Activated T-helper 2 cell treated with anti-CD3 and anti-CD28 coated beads, Interferon-gamma antibody, Interleukin-2, Interleukin-4, amounts not matched to agents 10 μg/mL and 5 μg/mL and 100 μg/mL, durations not matched to agents 14 hours and 24 hours and 36 hours (primary cell): ENCODE measurements at regions not wholly inside any gene's neighbourhood (a gene's known extent, or its start where the extent isn't known, plus 50 kb on each side); places are given as distances from the start of the nearest gene placed in this dataset.
"Not testable (repeated sequence)": the region's sequence is repeated elsewhere in the genome, so short reads cannot be mapped to it uniquely, and the experiment has no call there.

Experiments
- DNase-seq: peaks from one replicate; pipeline ENCODE4 v3.0.0; 2021; ENCODE audit warnings: low spot score
- H3K27ac Mint-ChIP-seq: one replicate; pipeline ENCODE4 v1.8.0; 2021; ENCODE audit warnings: mixed read lengths
- H3K27me3 Mint-ChIP-seq: one replicate; pipeline ENCODE4 v1.8.0; 2021; ENCODE audit warnings: low read depth, mixed read lengths
- H3K36me3 Mint-ChIP-seq: one replicate; pipeline ENCODE4 v1.8.0; 2021; ENCODE audit warnings: low read depth, mixed read lengths
- H3K4me1 Mint-ChIP-seq: one replicate; pipeline ENCODE4 v1.8.0; 2021; ENCODE audit warnings: low read depth, mixed read lengths
- H3K4me3 Mint-ChIP-seq: one replicate; pipeline ENCODE4 v1.8.0; 2021; ENCODE audit warnings: low read depth, mild to moderate bottlenecking, moderate library complexity, mixed read lengths
- H3K9me3 Mint-ChIP-seq: one replicate; pipeline ENCODE4 v1.8.0; 2021; ENCODE audit warnings: mixed read lengths
- intact Hi-C: fragments of 100-400 bp; cut with micrococcal nuclease; formaldehyde crosslinking; loops from one replicate; pipeline ENCODE4 v1.15.1; 2023

DNA sequence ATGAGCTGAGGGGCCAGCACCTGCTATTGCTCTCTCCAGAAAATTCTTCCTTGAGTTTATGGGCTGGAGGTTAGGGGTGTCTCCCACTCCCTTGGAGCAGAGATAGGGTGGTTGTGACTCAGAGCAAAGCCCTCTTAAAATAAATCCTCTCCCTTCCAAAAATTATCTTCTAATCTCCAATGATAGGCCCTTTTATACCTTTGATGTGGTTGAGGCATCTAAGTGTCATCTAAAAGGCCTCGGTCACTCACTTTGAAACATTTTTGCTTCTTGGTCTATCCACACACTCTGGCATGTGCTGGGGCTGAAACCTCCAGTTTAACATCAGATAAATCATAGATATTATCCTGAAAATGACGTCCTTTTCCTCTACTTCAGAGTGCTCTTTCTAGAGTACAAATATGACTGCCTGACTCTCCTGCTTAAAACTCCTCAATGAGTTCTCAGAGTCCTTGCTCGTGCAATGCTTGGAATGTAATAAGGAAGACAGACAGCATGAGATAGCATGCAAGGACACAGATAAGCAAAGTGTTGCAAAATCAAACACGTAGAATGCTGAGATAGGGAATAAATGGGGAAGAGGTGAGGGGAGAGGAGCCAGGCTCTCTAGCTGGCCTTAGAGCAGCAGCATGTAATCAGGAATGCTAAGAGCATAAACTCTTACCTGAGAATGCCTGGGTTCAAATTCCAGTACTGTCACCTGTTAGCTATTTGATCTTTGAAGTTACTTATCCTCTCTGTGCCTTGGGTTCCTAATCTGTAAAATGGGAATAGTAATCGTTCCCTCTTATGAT is 374.1 kb upstream of the CITED2 start:
- Mint-ChIP-seq H3K9me3 (no peaks in the 10 kb centered on the region), H3K4me3 (no peak overlapping the region)
- intact Hi-C loops = no loop called here

DNA sequence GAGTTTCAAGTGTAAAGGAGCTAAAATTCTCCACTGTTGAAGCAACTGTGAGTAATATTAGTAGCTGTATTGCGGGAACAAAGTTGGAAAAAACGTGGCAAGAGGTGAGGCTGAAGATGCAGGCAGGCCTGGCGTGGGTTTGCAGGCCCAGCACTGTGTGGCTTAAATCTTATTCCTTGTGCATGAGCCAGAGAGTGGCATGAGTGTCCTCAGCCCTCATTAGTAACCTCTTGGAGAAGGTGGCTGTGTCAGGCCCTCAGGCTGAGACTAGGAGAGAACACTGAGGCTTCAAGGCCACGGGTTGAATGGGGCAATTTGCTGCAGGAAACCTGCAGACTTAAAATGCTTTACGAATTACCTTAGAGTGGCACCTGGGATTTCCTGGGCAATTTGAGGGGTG is 372.7 kb upstream of the CITED2 start:
- intact Hi-C loops = no loop called here
- no peaks in the 10 kb centered on the region for H3K9me3 Mint-ChIP-seq

More for the DNA sequence above, 374.1 kb upstream of the CITED2 start:
- Mint-ChIP-seq H3K27me3 (peaks cover 6% of the 10 kb centered on the region), H3K27ac (no peak overlapping the region), H3K36me3 (no peaks in the 10 kb centered on the region), H3K4me1 (no peaks in the 10 kb centered on the region)
- no peak for DNase-seq

DNA sequence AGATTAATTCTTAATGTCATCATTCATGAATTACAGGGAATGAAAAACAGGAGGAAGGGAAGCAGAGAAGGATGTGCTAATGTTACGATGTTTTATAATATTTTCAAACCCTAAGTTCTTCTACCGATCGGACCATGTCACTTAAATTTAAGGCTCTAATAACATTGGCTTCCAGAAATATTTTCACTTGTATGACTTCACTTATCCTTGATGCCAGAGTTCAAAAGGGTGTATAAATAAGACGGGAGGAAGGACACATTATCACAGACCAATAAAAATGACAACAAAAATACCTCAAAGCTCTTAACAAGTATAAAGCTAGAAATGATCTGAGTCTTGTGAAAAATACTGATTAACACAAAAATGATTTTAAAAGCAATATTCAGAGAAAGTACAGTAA is 370.4 kb upstream of the CITED2 start:
- Mint-ChIP-seq H3K36me3 (no peaks in the 10 kb centered on the region), H3K4me3 (no peak overlapping the region), H3K9me3 (no peaks in the 10 kb centered on the region), H3K27me3 (peaks cover 12% of the 10 kb centered on the region), H3K4me1 (no peaks in the 10 kb centered on the region), H3K27ac (no peak overlapping the region)
- intact Hi-C loops = no loop called here
- DNase-seq = no peak

More for the DNA sequence above, 372.7 kb upstream of the CITED2 start:
- no peak overlapping the region for H3K4me3 Mint-ChIP-seq
- no peaks in the 10 kb centered on the region for H3K36me3 Mint-ChIP-seq
- H3K4me1 Mint-ChIP-seq = no peaks in the 10 kb centered on the region
- no peak for DNase-seq
- H3K27ac Mint-ChIP-seq = no peak overlapping the region
- peaks cover 9% of the 10 kb centered on the region for H3K27me3 Mint-ChIP-seq

DNA sequence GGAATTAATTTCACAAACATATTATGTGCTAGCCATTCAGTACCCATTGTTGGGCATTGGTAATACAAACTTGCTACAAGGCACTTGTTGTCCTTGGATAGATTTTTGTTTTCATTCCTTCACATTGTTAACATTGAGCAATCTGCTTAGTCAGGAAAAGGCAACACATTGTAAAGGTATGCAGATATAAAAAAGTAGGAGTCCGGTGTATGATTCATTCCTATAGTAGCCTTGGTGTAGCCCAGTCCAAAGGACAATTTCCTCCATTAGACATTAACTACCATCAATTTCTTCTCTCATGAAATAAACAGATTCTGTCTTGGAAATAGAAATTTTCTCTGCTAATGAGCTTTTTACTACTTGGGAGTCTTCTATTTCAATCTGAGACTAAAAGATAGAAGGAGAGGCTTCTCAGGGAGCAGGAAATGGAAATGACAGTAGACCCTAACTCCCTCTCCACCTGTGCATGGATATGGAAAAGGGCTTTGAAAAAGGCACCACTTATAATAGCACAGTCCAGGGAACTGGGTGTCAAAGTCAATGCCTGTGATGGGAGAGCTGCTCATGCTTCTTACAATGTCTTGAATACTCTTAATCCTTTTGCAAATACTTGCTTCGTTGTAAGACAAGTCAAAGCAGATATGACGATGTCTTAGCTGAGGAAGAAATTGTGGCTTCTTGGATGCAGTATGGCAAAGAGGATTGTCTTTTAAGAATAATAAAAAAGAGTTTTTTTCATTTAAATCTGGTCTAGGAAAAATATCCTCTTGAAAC is 369.4 kb upstream of the CITED2 start:
- intact Hi-C loops = no loop called here
- Mint-ChIP-seq H3K36me3 (no peaks in the 10 kb centered on the region), H3K4me3 (no peak overlapping the region), H3K27me3 (peaks cover 12% of the 10 kb centered on the region), H3K4me1 (no peaks in the 10 kb centered on the region), H3K9me3 (no peaks in the 10 kb centered on the region), H3K27ac (no peak overlapping the region)
- no peak for DNase-seq

DNA sequence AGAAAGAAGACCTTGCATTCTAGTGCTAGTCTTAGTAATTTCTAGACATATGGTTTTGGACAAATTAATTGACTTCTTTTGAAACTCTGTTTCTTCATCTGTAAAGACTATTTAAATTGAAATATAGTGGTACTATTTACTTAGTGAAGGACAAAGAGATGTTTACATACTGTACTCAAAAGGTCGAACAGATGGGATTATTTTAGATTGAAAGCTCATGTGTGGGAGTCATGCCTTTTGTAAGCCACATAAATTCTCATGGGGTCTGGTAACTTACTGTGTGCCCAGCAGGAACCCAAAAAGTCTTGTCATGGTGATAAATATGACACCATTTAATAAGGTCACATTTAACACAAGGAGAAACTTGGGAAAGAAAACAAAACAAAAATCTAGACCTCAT is 368.2 kb upstream of the CITED2 start:
- no peak overlapping the region for H3K27ac Mint-ChIP-seq
- intact Hi-C loops = no loop called here
- peaks cover 12% of the 10 kb centered on the region for H3K27me3 Mint-ChIP-seq
- H3K9me3 Mint-ChIP-seq = no peaks in the 10 kb centered on the region
- DNase-seq = no peak
- H3K4me3 Mint-ChIP-seq = no peak overlapping the region
- H3K4me1 Mint-ChIP-seq = no peaks in the 10 kb centered on the region
- H3K36me3 Mint-ChIP-seq = no peaks in the 10 kb centered on the region

DNA sequence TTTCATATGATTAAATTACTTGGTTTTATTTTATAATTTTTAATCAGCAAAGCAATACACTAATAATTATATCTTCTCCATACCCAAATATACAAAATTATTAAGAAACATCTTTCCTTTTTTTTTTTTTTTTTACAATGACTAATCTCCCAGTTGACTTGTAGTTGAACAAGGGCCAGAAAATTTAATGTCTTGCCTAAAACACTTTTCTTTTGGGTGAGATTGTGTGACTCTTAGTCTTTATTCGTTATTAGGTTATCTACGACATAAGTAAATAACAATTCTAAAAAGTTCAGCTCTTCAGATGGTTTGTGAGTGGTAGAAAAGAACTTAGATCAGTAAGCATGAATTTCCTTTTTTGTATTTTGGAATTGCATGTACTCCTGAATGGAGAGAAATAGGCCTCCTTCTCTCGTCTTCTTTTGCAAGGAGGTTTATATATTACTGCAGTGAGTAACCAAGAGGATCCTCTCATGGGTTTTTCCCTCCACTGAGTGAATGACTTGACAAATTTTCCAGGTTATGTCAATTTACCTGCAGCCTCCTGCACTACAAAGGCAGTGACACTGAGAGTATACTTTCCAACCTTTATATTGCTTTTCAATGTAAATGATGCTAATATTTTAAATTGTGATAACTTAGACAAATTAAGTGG is 364.5 kb upstream of the CITED2 start:
- Mint-ChIP-seq H3K27me3 (peaks cover 5% of the 10 kb centered on the region), H3K9me3 (no peaks in the 10 kb centered on the region), H3K4me3 (no peak overlapping the region), H3K36me3 (no peaks in the 10 kb centered on the region), H3K4me1 (no peaks in the 10 kb centered on the region), H3K27ac (no peak overlapping the region)
- intact Hi-C loops = no loop called here
- DNase-seq = no peak

DNA sequence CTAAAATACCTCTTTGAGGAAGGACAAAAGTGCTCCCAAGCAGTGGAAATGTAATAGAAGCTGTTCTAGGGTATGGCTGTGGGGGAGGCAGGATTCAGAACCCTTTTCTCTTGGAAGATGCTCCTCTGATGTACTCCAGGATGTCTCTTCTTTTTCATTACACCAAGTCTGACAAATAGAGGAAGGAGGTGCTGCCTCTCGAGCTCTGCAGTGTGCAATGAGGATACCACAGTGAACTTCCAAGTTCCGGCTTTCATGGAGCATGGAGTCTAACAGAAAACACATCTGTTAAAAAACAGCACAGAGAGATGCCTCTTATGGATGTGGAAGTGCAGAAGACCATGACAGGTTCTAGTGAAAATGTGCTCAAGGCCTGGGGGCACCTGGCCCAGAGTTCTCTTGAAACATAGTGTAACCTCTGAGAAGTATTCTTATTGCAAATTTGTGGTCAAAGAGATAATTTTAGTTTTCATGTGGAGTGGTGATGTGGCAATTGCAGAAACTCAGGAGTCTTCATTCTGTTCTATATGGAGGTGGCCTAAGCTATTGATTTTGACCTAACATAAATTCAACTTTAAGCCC is 362.0 kb upstream of the CITED2 start:
- Mint-ChIP-seq H3K36me3 (no peaks in the 10 kb centered on the region), H3K4me1 (no peaks in the 10 kb centered on the region), H3K9me3 (no peaks in the 10 kb centered on the region), H3K27me3 (peaks cover 2% of the 10 kb centered on the region), H3K27ac (no peak overlapping the region), H3K4me3 (no peak overlapping the region)
- intact Hi-C loops = no loop called here
- DNase-seq = no peak

DNA sequence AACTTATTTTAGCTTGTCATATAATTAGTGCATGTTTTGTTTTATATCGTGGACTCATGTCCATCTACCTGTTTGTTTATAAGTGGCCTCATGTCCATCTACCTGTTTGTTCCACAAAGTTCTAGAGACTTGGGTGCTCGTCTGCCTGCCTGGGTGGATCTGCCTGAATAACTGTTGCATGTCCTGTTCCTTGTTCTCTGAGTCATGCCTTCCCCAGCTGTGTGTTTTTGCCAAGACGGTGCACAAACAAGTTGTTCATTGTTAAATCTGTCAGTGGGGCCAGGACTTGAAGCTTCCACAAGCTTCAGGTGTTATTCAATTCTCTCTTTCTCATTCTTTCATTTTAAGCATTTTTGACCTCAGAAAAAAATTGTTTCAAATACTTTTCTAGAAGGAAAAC is 358.0 kb upstream of the CITED2 start:
- no peak overlapping the region for H3K27ac Mint-ChIP-seq
- peaks cover 1% of the 10 kb centered on the region for H3K4me1 Mint-ChIP-seq
- no peak for DNase-seq
- H3K27me3 Mint-ChIP-seq = no peaks in the 10 kb centered on the region
- no peaks in the 10 kb centered on the region for H3K9me3 Mint-ChIP-seq
- H3K4me3 Mint-ChIP-seq = no peak overlapping the region
- intact Hi-C loops = no loop called here
- no peaks in the 10 kb centered on the region for H3K36me3 Mint-ChIP-seq

DNA sequence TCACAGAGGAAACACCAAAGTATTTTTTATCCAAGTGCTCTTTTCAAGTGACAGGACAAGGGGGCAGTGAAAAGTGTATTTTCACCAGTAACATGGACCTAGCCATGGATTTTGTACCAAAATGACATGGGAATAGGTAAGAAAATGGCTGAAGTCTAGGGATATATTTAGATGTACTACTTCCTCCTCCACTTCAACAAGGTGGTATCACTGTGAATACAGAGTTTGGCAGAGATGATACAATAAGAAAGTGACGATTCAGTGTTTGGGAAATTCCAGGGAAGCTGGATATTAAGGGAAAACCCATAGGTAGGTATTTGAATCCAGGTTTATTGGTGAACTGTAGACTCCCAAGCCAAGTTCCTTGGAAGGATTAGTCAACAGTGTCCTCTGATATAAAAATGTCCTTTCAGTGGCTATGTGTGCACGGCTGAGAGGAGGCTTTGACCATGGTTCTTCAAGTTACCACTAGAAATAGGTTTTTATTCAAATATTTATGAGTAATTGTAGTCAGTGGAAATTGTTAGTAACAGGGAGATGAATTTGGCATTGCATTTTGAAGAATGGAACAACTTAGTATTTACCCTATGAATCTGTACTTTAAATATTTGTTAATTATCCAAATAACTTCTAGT is 356.0 kb upstream of the CITED2 start:
- intact Hi-C loops = no loop called here

DNA sequence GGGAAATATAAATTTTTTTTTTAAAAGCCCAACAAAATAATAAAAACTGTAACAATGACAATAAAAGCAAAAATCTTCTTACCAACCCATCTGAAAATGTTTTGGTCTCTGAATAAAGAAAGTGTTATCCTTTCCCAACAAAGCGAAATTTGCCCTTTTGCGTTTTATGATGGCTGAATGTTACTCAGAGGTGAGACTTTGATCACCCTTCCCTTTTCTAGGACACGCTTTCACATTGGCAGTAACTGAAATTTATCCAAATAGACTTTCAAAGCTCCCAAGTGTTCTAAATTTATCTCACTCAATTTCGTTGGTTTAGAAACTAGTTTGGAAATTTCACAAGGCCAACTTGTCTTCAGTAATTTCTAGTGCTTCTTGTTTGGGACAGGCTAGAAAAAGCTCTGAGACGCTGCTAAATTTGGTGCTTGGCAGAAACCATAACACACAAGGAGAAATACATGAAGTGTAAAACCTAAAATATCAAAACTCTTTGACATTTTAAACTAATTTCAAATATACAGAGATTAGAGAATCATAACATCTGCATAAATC is 354.5 kb upstream of the CITED2 start:
- Mint-ChIP-seq H3K4me1 (peaks cover 1% of the 10 kb centered on the region), H3K9me3 (no peaks in the 10 kb centered on the region), H3K27me3 (no peaks in the 10 kb centered on the region), H3K27ac (no peak overlapping the region), H3K4me3 (no peak overlapping the region), H3K36me3 (no peaks in the 10 kb centered on the region)
- DNase-seq = no peak
- intact Hi-C loops = no loop called here

More for the DNA sequence above, 356.0 kb upstream of the CITED2 start:
- no peaks in the 10 kb centered on the region for H3K27me3 Mint-ChIP-seq
- no peak overlapping the region for H3K4me3 Mint-ChIP-seq
- DNase-seq = no peak
- no peak overlapping the region for H3K27ac Mint-ChIP-seq
- H3K36me3 Mint-ChIP-seq = no peaks in the 10 kb centered on the region
- no peaks in the 10 kb centered on the region for H3K9me3 Mint-ChIP-seq
- H3K4me1 Mint-ChIP-seq = peaks cover 1% of the 10 kb centered on the region

DNA sequence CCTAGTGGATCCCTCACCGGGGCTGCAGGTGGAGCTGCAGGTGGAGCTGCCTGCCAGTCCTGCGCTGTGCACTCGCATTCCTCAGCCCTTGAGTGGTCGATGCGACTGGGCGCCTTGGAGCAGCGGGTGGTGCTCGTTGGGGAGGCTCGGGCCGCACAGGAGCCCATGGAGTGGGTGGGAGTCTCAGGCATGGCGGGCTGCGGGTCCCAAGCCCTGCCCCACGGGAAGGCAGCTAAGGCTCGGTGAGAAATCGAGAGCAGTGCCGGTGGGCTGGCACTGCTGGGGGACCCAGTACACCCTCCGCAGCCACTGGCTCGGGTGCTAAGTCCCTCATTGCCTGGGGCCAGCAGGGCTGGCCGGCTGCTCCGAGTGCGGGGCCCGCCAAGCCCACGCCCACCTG is 351.8 kb upstream of the CITED2 start:
- intact Hi-C loops, DNase-seq: not testable (repeated sequence)

DNA sequence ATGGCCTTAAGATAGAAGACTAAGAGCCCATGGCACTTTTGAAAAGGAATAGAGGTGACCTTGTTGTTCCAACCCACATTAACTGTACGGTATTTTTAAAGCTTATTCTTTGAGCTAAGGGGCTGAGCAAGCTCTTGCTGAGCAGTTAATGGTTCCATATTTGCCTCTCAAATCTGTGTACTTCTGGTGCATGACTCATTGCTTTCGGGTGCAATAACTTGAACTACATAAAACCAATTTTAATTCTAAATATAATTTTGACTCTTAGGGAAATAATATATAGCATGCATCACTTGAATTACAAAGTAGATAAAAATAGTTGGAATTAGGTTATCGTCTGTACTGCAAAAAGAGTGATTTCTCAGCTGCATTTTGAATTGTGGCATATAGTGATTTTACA is 348.1 kb upstream of the CITED2 start:
- no peak for DNase-seq
- intact Hi-C loops = no loop called here
- Mint-ChIP-seq H3K36me3 (no peaks in the 10 kb centered on the region), H3K27me3 (no peaks in the 10 kb centered on the region), H3K4me3 (no peak overlapping the region), H3K27ac (no peak overlapping the region), H3K9me3 (no peaks in the 10 kb centered on the region), H3K4me1 (no peaks in the 10 kb centered on the region)

More for the DNA sequence above, 351.8 kb upstream of the CITED2 start:
- H3K27me3 Mint-ChIP-seq, H3K36me3 Mint-ChIP-seq, H3K4me3 Mint-ChIP-seq, H3K27ac Mint-ChIP-seq, H3K9me3 Mint-ChIP-seq, H3K4me1 Mint-ChIP-seq: not testable (repeated sequence)
